Mucosa of descending colon (tissue), 3 donors: ENCODE measurements at regions not wholly inside any gene's neighbourhood (a gene's known extent, or its start where the extent isn't known, plus 50 kb on each side); places are given as distances from the start of the nearest gene placed in this dataset.

ENCODE experiments used
- ATAC-seq: fragments of 200-7000 bp; cut with Tn5 transposase; one replicate; pipeline ENCODE4 v1.9.1; 2020; ENCODE audit warnings: mild to moderate bottlenecking, moderate library complexity
- DNase-seq, 3 donors: peaks; one replicate each; pipeline ENCODE4 v3.0.0-alpha.2; 2020
- H3K36me3 ChIP-seq: fragments of 200-600 bp; one replicate; pipeline ENCODE4 v1.8.0; 2021; ENCODE audit warnings: low read depth, mild to moderate bottlenecking
- H3K4me1 ChIP-seq: fragments of 200-600 bp; one replicate; pipeline ENCODE4 v1.8.0; 2021; ENCODE audit warnings: low read depth, mild to moderate bottlenecking
- H3K4me3 ChIP-seq: fragments of 200-600 bp; one replicate; pipeline ENCODE4 v1.8.0; 2021; ENCODE audit warnings: mild to moderate bottlenecking
- H3K9me3 ChIP-seq: fragments of 200-600 bp; one replicate; pipeline ENCODE4 v1.8.0; 2021; ENCODE audit warnings: mild to moderate bottlenecking
- CTCF ChIP-seq: fragments of 200-600 bp; IDR thresholded peaks from one replicate; pipeline ENCODE4 v1.8.0; 2022; ENCODE audit warnings: antibody characterized with exemption, mild to moderate bottlenecking
- intact Hi-C, 2 donors: fragments of 100-400 bp; cut with DNase I in 1 of 2; cut with micrococcal nuclease in 1 of 2; formaldehyde crosslinking; loops; one replicate each; pipeline versions ENCODE4 v1.11.0 to v1.11.1; 2022; cut with DNase I, micrococcal nuclease
- donor health status: DM: no; HTN: no; CAD: no; lungs with moderate emphysema.
- donor health status: DM: no; HTN: no; CAD: no.
- donor health status: DM: no; HTN: yes; CAD: no.

GRCh38 chr1:83756984-83757717, 241.8 kb downstream of the TTLL7 start:
- DNase-seq (no peak), ATAC-seq (no peak)
- intact Hi-C loops = no loop called here
- Histone ChIP-seq H3K9me3 (no peaks in the 10 kb centered on the region), H3K4me1 (no peaks in the 10 kb centered on the region), H3K36me3 (no peaks in the 10 kb centered on the region), H3K4me3 (no peak overlapping the region)
- TF ChIP-seq CTCF = no peak

- ATAC-seq (no peak), DNase-seq (no peak)
- intact Hi-C loops = no loop called here
- no peak for TF ChIP-seq CTCF
- no peaks in the 10 kb centered on the region for H3K9me3 ChIP-seq
- H3K4me1 ChIP-seq = no peaks in the 10 kb centered on the region
- no peaks in the 10 kb centered on the region for H3K36me3 ChIP-seq
- no peak overlapping the region for H3K4me3 ChIP-seq
These were observed 247.3 kb downstream of the TTLL7 start for GRCh38 chr1:83751602-83752001.

GRCh38 chr1:83750201-83750600, 248.7 kb downstream of the TTLL7 start:
- no peaks in the 10 kb centered on the region for H3K9me3 ChIP-seq
- DNase-seq (no peak), ATAC-seq (no peak)
- intact Hi-C loops = no loop called here
- TF ChIP-seq CTCF = no peak
- H3K4me1 ChIP-seq = no peaks in the 10 kb centered on the region
- no peak overlapping the region for H3K4me3 ChIP-seq
- no peaks in the 10 kb centered on the region for H3K36me3 ChIP-seq

- no peak overlapping the region for H3K4me3 ChIP-seq
- DNase-seq (no peak), ATAC-seq (no peak)
- no peaks in the 10 kb centered on the region for H3K9me3 ChIP-seq
- intact Hi-C loops = no loop called here
- TF ChIP-seq CTCF = no peak
- H3K4me1 ChIP-seq = no peaks in the 10 kb centered on the region
- H3K36me3 ChIP-seq = no peaks in the 10 kb centered on the region
These were observed 251.0 kb downstream of the TTLL7 start for GRCh38 chr1:83747853-83748482.

- no peak for TF ChIP-seq CTCF
- no peak overlapping the region for H3K4me3 ChIP-seq
- no peaks in the 10 kb centered on the region for H3K4me1 ChIP-seq
- DNase-seq (no peak), ATAC-seq (no peak)
- intact Hi-C loops = no loop called here
- no peaks in the 10 kb centered on the region for H3K36me3 ChIP-seq
- no peaks in the 10 kb centered on the region for H3K9me3 ChIP-seq
These were observed 252.7 kb downstream of the TTLL7 start for GRCh38 chr1:83746234-83746633.
